ENCODE measurements at regions not wholly inside any gene's neighbourhood (a gene's known extent, or its start where the extent isn't known, plus 50 kb on each side); places are given as distances from the start of the nearest gene placed in this dataset.

DNA sequence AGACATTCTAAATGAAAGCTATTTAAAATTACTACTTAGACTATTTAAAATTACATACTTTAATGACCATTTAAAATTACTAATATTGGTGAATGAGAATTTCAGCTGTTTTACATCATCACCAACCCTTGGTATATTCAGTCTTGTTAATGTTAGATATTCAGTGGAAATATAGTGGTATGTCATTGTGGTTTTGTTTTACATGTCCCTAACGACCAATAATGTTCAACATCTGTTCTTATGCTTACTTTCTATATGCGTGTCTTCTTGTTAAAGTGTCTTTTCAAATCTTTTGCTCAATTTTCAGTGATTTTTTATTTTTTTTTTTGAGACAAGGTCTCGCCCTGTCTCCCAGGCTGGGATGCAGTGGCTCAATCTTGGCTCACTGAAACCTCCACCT lies 279.3 kb upstream of the TARS1 start:
- TF ChIP-seq POLR2A (IDR thresholded peaks at IDR 0.05): no peak
- TF ChIP-seq, protein P1, sequence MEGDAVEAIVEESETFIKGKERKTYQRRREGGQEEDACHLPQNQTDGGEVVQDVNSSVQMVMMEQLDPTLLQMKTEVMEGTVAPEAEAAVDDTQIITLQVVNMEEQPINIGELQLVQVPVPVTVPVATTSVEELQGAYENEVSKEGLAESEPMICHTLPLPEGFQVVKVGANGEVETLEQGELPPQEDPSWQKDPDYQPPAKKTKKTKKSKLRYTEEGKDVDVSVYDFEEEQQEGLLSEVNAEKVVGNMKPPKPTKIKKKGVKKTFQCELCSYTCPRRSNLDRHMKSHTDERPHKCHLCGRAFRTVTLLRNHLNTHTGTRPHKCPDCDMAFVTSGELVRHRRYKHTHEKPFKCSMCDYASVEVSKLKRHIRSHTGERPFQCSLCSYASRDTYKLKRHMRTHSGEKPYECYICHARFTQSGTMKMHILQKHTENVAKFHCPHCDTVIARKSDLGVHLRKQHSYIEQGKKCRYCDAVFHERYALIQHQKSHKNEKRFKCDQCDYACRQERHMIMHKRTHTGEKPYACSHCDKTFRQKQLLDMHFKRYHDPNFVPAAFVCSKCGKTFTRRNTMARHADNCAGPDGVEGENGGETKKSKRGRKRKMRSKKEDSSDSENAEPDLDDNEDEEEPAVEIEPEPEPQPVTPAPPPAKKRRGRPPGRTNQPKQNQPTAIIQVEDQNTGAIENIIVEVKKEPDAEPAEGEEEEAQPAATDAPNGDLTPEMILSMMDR (IDR thresholded peaks at IDR 0.05): no peak
- no peak overlapping the region for H3K4me3 ChIP-seq (ENCODE audit: low read depth, poor library complexity, severe bottlenecking)
- DNase-seq (ENCODE audit: low spot score in 2 of 2): no peak
- intact Hi-C loops (cut with DNase I; ENCODE audit: low total_unique reads): no loop called here
- 68 to 75% methylated on average over 3 of the region's 3 CpGs for WGBS, 2 donors

GRCh38 chr5:33162057-33162456 lies 278.7 kb upstream of the TARS1 start:
- TF ChIP-seq, protein P1 (IDR thresholded peaks at IDR 0.05): no peak
- no peak for TF ChIP-seq POLR2A (IDR thresholded peaks at IDR 0.05)
- DNase-seq (ENCODE audit: low spot score in 2 of 2): no peak
- 95 to 97% methylated on average over 18 of the region's 18 CpGs for WGBS, 2 donors
- no peak overlapping the region for H3K4me3 ChIP-seq (ENCODE audit: low read depth, poor library complexity, severe bottlenecking)
- intact Hi-C loops (cut with DNase I; ENCODE audit: low total_unique reads): no loop called here

DNA sequence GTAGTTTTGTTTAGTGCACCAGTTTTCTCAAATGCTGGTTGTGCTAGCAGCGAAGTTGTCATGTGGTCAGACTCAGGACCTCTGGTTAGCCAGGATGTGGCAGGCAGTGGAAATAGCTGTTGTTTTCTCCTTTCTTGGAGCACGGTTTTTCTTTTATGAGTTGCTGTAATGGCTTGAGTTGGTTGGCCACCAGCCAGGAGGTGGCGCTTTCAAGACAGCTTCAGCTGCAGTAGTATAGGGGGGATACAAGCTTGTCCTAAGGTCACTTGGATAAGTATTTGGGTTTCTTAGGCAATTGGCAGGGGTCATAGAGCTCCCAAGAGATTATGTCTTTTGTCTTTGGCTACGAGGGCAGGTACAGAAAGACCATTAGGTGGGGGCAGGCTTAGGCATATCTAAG lies 274.2 kb upstream of the TARS1 start:
- 83% methylated on average over 4 of the region's 4 CpGs for WGBS, 2 donors
- no peak overlapping the region for H3K4me3 ChIP-seq (ENCODE audit: low read depth, poor library complexity, severe bottlenecking)
- DNase-seq (ENCODE audit: low spot score in 2 of 2): no peak
- intact Hi-C loops (cut with DNase I; ENCODE audit: low total_unique reads): no loop called here
- TF ChIP-seq, protein P1 (IDR thresholded peaks at IDR 0.05): no peak
- TF ChIP-seq POLR2A (IDR thresholded peaks at IDR 0.05): no peak

DNA sequence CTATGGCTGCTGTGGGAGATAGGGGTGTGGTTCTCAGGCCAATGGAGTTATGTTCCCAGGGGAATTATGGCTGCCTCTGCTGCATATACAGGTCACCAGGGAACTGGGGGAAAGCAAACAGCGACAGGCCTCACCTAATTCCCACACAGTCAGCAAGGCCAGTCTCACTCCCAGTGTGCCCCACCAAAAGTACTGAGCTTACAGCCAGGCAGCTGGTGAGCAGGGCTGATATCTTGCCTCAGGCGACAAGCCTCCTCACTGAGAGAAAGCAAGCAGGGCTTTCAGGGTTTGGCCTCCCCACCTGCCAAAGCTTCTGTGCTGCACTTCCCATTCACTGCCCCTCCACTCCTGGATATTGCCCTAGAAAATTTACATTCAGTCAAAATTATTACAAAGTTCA lies 273.8 kb upstream of the TARS1 start:
- WGBS, 2 donors: 0 to 66% methylated on average over 2 of the region's 2 CpGs
- H3K4me3 ChIP-seq (ENCODE audit: low read depth, poor library complexity, severe bottlenecking): no peak overlapping the region
- TF ChIP-seq POLR2A (IDR thresholded peaks at IDR 0.05): no peak
- TF ChIP-seq, protein P1 (IDR thresholded peaks at IDR 0.05): no peak
- intact Hi-C loops (cut with DNase I; ENCODE audit: low total_unique reads): no loop called here
- DNase-seq (ENCODE audit: low spot score in 2 of 2): peak in 1 of 2 donors; percentile 40

- WGBS, 2 donors: 61 to 76% methylated on average over 1 of the region's 1 CpG
- DNase-seq (ENCODE audit: low spot score in 2 of 2): no peak
- no peak overlapping the region for H3K4me3 ChIP-seq (ENCODE audit: low read depth, poor library complexity, severe bottlenecking)
- TF ChIP-seq, protein P1 (IDR thresholded peaks at IDR 0.05): no peak
- no peak for TF ChIP-seq POLR2A (IDR thresholded peaks at IDR 0.05)
- intact Hi-C loops (cut with DNase I; ENCODE audit: low total_unique reads): no loop called here
Measured at GRCh38 chr5:33167541-33167940, 273.2 kb upstream of the TARS1 start.

DNA sequence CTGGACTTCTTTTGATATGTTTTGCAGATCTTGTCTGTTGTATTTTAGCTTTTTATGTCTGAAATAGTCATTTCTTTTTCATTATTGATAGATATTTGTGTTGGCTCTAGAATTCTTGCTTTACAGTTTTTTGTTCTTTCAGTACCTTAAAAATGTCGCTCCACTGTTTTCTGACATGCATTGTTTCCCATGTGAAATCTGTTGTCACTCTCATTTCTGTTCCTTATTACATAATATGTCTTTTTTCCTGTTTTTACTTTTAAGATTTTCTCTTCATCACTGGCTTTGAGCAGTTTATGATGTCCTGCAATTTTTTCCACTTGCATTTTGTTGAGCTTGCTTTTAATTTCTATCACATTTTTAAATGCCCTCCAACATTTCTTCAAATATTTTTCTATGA lies 270.4 kb upstream of the TARS1 start:
- TF ChIP-seq, protein P1 (IDR thresholded peaks at IDR 0.05): no peak
- TF ChIP-seq POLR2A (IDR thresholded peaks at IDR 0.05): no peak
- 89 to 90% methylated on average over 1 of the region's 1 CpG for WGBS, 2 donors
- intact Hi-C loops (cut with DNase I; ENCODE audit: low total_unique reads): no loop called here
- DNase-seq (ENCODE audit: low spot score in 2 of 2): no peak
- no peak overlapping the region for H3K4me3 ChIP-seq (ENCODE audit: low read depth, poor library complexity, severe bottlenecking)

Measured in lower leg skin (tissue), 4 donors.